D721Med (cell line): ENCODE measurements at regions not wholly inside any gene's neighbourhood (a gene's known extent, or its start where the extent isn't known, plus 50 kb on each side); places are given as distances from the start of the nearest gene placed in this dataset.

Experiments used
- DNase-seq: peaks from one replicate; pipeline ENCODE4 v3.0.0; 2011; ENCODE audit warnings: low spot score; ENCODE audit not compliant: insufficient read length
- FAIRE-seq: peaks from 2 replicates; lab custom pipeline; 2011; peaks lifted over from hg19 to GRCh38; lab: Jason Lieb, UNC
- CTCF ChIP-seq: IDR thresholded peaks from 2 replicates; pipeline ENCODE4 v1.5.1; 2012; ENCODE audit warnings: mild to moderate bottlenecking, control low read depth; ENCODE audit not compliant: insufficient read depth; ENCODE audit errors: missing control alignments

GRCh38 chrX:20753076-20753475, 486.4 kb upstream of the RPS6KA3 start:
- no peak for TF ChIP-seq CTCF
- FAIRE-seq (no peak), DNase-seq (no peak)

GRCh38 chrX:20746690-20747089, 480.0 kb upstream of the RPS6KA3 start:
- TF ChIP-seq CTCF = no peak
- no peak for DNase-seq
- FAIRE-seq = no peak

GRCh38 chrX:20743046-20743445, 476.3 kb upstream of the RPS6KA3 start:
- no peak for TF ChIP-seq CTCF
- no peak for DNase-seq
- no peak for FAIRE-seq

GRCh38 chrX:20742106-20742505, 475.4 kb upstream of the RPS6KA3 start:
- FAIRE-seq (no peak), DNase-seq (no peak)
- TF ChIP-seq CTCF = no peak

- DNase-seq (no peak), FAIRE-seq (no peak)
- TF ChIP-seq CTCF = no peak
These were observed 473.7 kb upstream of the RPS6KA3 start for GRCh38 chrX:20740443-20740842.

GRCh38 chrX:20739038-20739745, 472.5 kb upstream of the RPS6KA3 start:
- DNase-seq = no peak
- no peak for TF ChIP-seq CTCF
- FAIRE-seq = no peak

GRCh38 chrX:20729416-20729815, 462.7 kb upstream of the RPS6KA3 start:
- no peak for TF ChIP-seq CTCF
- DNase-seq = no peak
- FAIRE-seq = no peak
